Keratinocyte (primary cell): ENCODE measurements at regions not wholly inside any gene's neighbourhood (a gene's known extent, or its start where the extent isn't known, plus 50 kb on each side); places are given as distances from the start of the nearest gene placed in this dataset.

Source experiments
- DNase-seq: peaks from one replicate; pipeline ENCODE4 v3.0.0-alpha.2; 2011; ENCODE audit warnings: low read depth, missing footprints, low spot score
- FAIRE-seq: peaks from 2 replicates; lab custom pipeline; 2011; peaks lifted over from hg19 to GRCh38; lab: Jason Lieb, UNC
- H2AFZ ChIP-seq: 2 replicates; pipeline ENCODE4 v1.6.0; 2012; ENCODE audit warnings: low read length, control low read depth, inconsistent platforms; ENCODE audit not compliant: control insufficient read depth
- H3K27ac ChIP-seq: 2 replicates; pipeline ENCODE4 v1.5.1; 2011; ENCODE audit warnings: low read length; ENCODE audit not compliant: control insufficient read depth, insufficient read depth
- H3K27me3 ChIP-seq: 3 replicates; pipeline ENCODE4 v1.6.0; 2011; ENCODE audit warnings: low read length; ENCODE audit not compliant: control insufficient read depth, insufficient read depth; ENCODE audit errors: extremely low read depth
- H3K36me3 ChIP-seq, 2 experiments: 2 replicates in 1 of 2; 3 replicates in 1 of 2; pipeline ENCODE4 v1.5.1; 2011; ENCODE audit warnings: low read length in 2 of 2, mild to moderate bottlenecking in 1 of 2; ENCODE audit not compliant: control insufficient read depth in 2 of 2, insufficient read depth in 2 of 2; ENCODE audit errors: extremely low read depth in 1 of 2
- H3K4me1 ChIP-seq: 3 replicates; pipeline ENCODE4 v1.5.1; 2011; ENCODE audit warnings: low read length; ENCODE audit not compliant: control insufficient read depth, insufficient read depth; ENCODE audit errors: extremely low read depth
- H3K4me2 ChIP-seq: 3 replicates; pipeline ENCODE4 v1.6.0; 2011; ENCODE audit warnings: low read depth, low read length; ENCODE audit not compliant: control insufficient read depth, insufficient read depth; ENCODE audit errors: extremely low read depth
- H3K4me3 ChIP-seq, 3 experiments: fragments of 200-600 bp in 1 of 3; sonication (generic) in 1 of 3; 2 replicates in 2 of 3; 3 replicates in 1 of 3; pipeline ENCODE4 v1.5.1; 2011 to 2016; ENCODE audit warnings: low read length in 3 of 3, mild to moderate bottlenecking in 3 of 3, control low read depth in 2 of 3, inconsistent platforms in 1 of 3, low read depth in 1 of 3, mixed read lengths in 1 of 3, mixed run types in 1 of 3, moderate library complexity in 1 of 3; ENCODE audit not compliant: control insufficient read depth in 2 of 3, insufficient read depth in 2 of 3; ENCODE audit errors: extremely low read depth in 1 of 3
- H3K79me2 ChIP-seq: 2 replicates; pipeline ENCODE4 v1.6.0; 2012; ENCODE audit warnings: low read length; ENCODE audit not compliant: control insufficient read depth, insufficient read depth
- H3K9ac ChIP-seq: 3 replicates; pipeline ENCODE4 v1.6.0; 2011; ENCODE audit warnings: low read length; ENCODE audit not compliant: control insufficient read depth, insufficient read depth; ENCODE audit errors: extremely low read depth
- H3K9me1 ChIP-seq: 3 replicates; pipeline ENCODE4 v1.6.0; 2011; ENCODE audit warnings: low read length; ENCODE audit not compliant: control insufficient read depth, insufficient read depth; ENCODE audit errors: extremely low read depth
- H3K9me3 ChIP-seq: 2 replicates; pipeline ENCODE4 v1.5.1; 2012; ENCODE audit warnings: low read depth, low read length; ENCODE audit not compliant: control insufficient read depth
- H4K20me1 ChIP-seq: 3 replicates; pipeline ENCODE4 v1.6.0; 2011; ENCODE audit warnings: low read length; ENCODE audit not compliant: control insufficient read depth, insufficient read depth; ENCODE audit errors: extremely low read depth
- CTCF ChIP-seq, 3 experiments: IDR thresholded peaks in 1 of 3; conservative IDR thresholded peaks in 1 of 3; optimal IDR thresholded peaks in 1 of 3; 2 replicates in 2 of 3; 3 replicates in 1 of 3; pipeline versions ENCODE3 to v1.5.1; 2011; ENCODE audit warnings: low read length in 3 of 3, mild to moderate bottlenecking in 3 of 3, moderate library complexity in 2 of 3, control low read depth in 1 of 3, inconsistent platforms in 1 of 3; ENCODE audit not compliant: insufficient read depth in 2 of 3; ENCODE audit errors: extremely low read depth in 1 of 3
- EZH2 ChIP-seq: IDR thresholded peaks from one replicate; pipeline ENCODE4 v1.6.1; 2012; ENCODE audit warnings: inconsistent platforms, mild to moderate bottlenecking, low read length, moderate library complexity
- dilution Hi-C: fragments of 300-500 bp; cut with MboI; formaldehyde crosslinking; loops from one replicate; pipeline ENCODE4 v1.7.0; 2020; ENCODE audit warnings: low sequenced_read_pairs; ENCODE audit not compliant: extremely low pct_ligation_motif_present

GRCh38 chr1:244180256-244180655 lies 129.2 kb downstream of the ZBTB18 start:
- H3K4me2 ChIP-seq = no peak overlapping the region
- H3K27me3 ChIP-seq = no peaks in the 10 kb centered on the region
- DNase-seq (no peak), FAIRE-seq (no peak)
- dilution Hi-C loops = no loop called here
- no peak overlapping the region for H3K4me3 ChIP-seq
- no peaks in the 10 kb centered on the region for H3K4me1 ChIP-seq
- no peak overlapping the region for H3K9ac ChIP-seq
- H3K36me3 ChIP-seq = no peaks in the 10 kb centered on the region
- H3K9me1 ChIP-seq = no peaks in the 10 kb centered on the region
- H3K9me3 ChIP-seq = no peaks in the 10 kb centered on the region
- H3K79me2 ChIP-seq = no peaks in the 10 kb centered on the region
- H2AFZ ChIP-seq = no peak overlapping the region
- no peak overlapping the region for H3K27ac ChIP-seq
- no peak for TF ChIP-seq CTCF (optimal IDR thresholded peaks at IDR 0.05 in 1 of 3, IDR thresholded peaks at IDR 0.05 in 1 of 3, conservative IDR thresholded peaks at IDR 0.05 in 1 of 3; ENCODE audit: extremely low read depth in 1 of 3, insufficient read depth in 2 of 3, low read length in 3 of 3)
- no peak for TF ChIP-seq EZH2
- no peaks in the 10 kb centered on the region for H4K20me1 ChIP-seq

- no peak for TF ChIP-seq EZH2
- no peak for TF ChIP-seq CTCF (optimal IDR thresholded peaks at IDR 0.05 in 1 of 3, IDR thresholded peaks at IDR 0.05 in 1 of 3, conservative IDR thresholded peaks at IDR 0.05 in 1 of 3; ENCODE audit: extremely low read depth in 1 of 3, insufficient read depth in 2 of 3, low read length in 3 of 3)
- no peaks in the 10 kb centered on the region for H4K20me1 ChIP-seq
- no peak overlapping the region for H3K27ac ChIP-seq
- H3K4me3 ChIP-seq = no peak overlapping the region
- no peak overlapping the region for H3K9ac ChIP-seq
- H3K9me3 ChIP-seq = no peaks in the 10 kb centered on the region
- no peaks in the 10 kb centered on the region for H3K79me2 ChIP-seq
- no peaks in the 10 kb centered on the region for H3K36me3 ChIP-seq
- DNase-seq = no peak
- dilution Hi-C loops = no loop called here
- H2AFZ ChIP-seq = no peak overlapping the region
- H3K4me1 ChIP-seq = no peaks in the 10 kb centered on the region
- FAIRE-seq = no peak
- H3K4me2 ChIP-seq = no peak overlapping the region
- H3K9me1 ChIP-seq = no peaks in the 10 kb centered on the region
- H3K27me3 ChIP-seq = no peaks in the 10 kb centered on the region
These were observed 130.8 kb downstream of the ZBTB18 start for GRCh38 chr1:244181867-244182266.
